ENCODE measurements at regions not wholly inside any gene's neighbourhood (a gene's known extent, or its start where the extent isn't known, plus 50 kb on each side); places are given as distances from the start of the nearest gene placed in this dataset.

DNA sequence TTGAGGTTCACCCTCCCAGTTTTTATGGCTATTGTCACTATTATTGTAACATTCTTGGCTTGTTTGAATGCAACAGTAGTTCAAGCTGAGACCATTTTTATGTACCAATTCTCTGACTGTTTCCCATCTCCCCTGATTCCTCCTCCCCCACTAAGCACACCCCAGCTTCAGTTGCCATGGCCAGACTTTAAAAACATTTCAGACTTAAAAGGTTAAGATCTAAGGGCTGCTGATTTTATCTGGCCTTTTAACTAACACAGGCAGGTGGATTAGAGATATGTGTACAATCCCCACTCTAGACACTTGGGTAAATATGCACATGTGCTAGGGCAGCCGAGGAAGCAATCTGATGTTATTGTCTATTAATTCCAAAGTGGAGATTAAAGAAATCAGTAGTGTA lies 386.3 kb upstream of the NR2F2 start:
- DNase-seq (ENCODE audit: low read depth in 2 of 2): no peak

DNA sequence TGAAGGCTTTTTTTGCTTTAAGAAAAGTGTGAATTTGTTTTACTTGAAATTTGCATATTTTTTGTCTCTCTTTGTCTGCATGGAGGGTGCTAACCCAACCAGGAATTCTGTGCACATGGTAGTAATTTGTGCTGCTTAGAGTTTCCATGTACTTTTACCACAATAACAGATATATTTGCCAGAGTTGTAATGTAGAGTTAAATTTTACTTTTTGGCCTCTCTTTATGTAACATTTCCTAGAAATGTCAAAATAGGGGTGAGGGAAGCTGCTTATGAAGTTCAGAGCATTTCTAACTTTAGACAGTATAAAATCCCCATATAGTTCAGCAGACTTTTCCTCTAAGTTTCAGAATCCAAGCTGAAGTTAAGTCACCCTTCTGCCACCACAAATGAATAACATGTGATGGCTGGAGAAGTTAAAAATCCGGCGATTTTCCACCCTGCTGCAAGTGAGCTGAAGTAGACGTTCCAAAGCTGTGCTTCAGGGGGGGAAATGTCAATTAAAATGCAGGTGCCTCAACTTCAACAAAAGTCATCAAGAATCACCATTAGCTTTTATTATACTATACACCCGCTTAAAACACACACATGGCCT lies 385.7 kb upstream of the NR2F2 start:
- DNase-seq (ENCODE audit: low read depth in 2 of 2): no peak

- DNase-seq (ENCODE audit: low read depth in 2 of 2): no peak
Observed at GRCh38 chr15:95946241-95946640, 384.3 kb upstream of the NR2F2 start.

- DNase-seq (ENCODE audit: low read depth in 2 of 2): no peak
Observed at GRCh38 chr15:95946926-95947325, 383.6 kb upstream of the NR2F2 start.

GRCh38 chr15:95948411-95948810 lies 382.1 kb upstream of the NR2F2 start:
- DNase-seq (ENCODE audit: low read depth in 2 of 2): no peak

DNA sequence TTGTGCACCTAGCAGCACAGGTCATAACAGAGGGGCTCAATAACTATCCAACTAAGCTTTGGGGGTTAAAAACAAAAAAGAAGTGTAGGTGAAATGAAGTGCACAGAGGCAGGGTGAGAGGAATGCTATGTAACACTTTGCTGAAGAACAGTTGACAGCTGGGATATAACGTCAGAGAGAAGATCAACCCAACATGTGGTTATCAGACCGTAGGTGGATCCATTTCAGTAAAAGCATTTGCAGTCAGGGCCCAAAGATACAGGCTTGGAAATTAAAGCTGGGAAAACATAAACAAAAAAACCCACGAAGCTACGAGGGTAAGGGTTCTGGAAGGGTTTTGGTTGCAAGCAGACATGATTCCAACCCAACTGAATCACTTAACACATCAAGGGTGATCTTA lies 377.5 kb upstream of the NR2F2 start:
- no peak for DNase-seq (ENCODE audit: low read depth in 2 of 2)

GRCh38 chr15:95957861-95958260 lies 372.6 kb upstream of the NR2F2 start:
- DNase-seq (ENCODE audit: low read depth in 2 of 2): no peak

DNA sequence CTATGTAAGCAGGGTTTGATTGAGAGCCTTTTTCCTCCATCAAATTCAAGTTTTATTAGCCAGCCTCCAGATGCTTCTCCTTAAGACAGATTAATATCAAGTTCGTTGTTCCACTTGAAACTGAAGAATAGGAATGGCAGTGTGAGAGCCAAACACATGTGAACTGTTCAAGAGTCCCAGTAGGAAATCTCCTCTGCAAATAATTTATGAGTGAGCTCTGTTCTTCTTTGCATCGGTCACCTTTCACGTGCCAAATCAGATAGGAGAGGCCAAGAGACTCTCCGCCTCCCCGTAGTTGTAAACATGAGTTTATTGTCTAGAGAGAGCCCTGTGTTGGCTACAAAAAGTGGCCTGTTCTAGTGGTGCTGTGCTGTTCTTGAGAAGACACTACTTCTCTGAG lies 372.1 kb upstream of the NR2F2 start:
- no peak for DNase-seq (ENCODE audit: low read depth in 2 of 2)

- no peak for DNase-seq (ENCODE audit: low read depth in 2 of 2)
Observed at GRCh38 chr15:95968856-95969255, 361.6 kb upstream of the NR2F2 start.

- DNase-seq (ENCODE audit: low read depth in 2 of 2): no peak
Observed at GRCh38 chr15:95970326-95970725, 360.2 kb upstream of the NR2F2 start.

GRCh38 chr15:95972041-95972553 lies 358.4 kb upstream of the NR2F2 start:
- no peak for DNase-seq (ENCODE audit: low read depth in 2 of 2)

DNA sequence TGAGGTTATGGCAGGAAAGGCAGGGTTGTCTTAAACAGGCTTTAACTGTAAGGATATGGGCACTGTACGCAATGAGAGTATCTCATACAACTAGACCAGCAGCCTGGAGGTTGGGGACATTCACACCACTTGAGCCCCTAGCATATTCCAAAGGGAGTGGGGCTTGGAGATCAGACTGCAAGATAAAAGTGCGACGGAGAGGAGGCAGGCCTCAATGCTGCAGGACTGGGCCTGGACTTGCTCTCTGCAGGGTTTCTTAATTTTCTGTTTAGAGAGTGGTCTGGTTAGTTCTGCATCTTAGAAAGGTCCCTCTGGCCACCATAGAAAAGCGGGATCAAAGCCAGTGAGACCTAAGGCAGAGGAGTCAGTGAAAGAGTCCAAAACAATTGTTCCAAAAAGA lies 357.7 kb upstream of the NR2F2 start:
- no peak for DNase-seq (ENCODE audit: low read depth in 2 of 2)

GRCh38 chr15:95973566-95974256 lies 356.8 kb upstream of the NR2F2 start:
- DNase-seq (ENCODE audit: low read depth in 2 of 2): no peak

DNA sequence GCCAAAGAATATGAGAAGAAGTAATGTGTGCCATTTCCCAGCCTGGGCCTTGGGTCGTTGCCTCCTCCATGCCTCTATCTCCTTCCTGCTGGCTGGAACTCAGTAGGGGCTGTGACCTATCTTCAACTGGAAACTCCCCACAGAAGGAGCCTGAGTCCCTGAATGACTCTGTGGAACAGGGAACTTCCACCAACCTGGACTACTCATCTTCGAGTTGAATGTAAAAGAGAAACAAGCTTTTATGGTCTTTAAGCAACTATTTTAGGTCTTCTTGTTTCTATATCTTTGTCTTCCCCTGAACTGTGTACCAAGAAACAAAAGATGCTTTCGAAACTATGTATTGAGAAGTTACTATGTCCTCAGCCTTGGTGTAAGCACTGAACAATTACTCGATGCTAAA lies 355.3 kb upstream of the NR2F2 start:
- no peak for DNase-seq (ENCODE audit: low read depth in 2 of 2)

- no peak for DNase-seq (ENCODE audit: low read depth in 2 of 2)
Observed at GRCh38 chr15:95979286-95979685, 351.2 kb upstream of the NR2F2 start.

DNA sequence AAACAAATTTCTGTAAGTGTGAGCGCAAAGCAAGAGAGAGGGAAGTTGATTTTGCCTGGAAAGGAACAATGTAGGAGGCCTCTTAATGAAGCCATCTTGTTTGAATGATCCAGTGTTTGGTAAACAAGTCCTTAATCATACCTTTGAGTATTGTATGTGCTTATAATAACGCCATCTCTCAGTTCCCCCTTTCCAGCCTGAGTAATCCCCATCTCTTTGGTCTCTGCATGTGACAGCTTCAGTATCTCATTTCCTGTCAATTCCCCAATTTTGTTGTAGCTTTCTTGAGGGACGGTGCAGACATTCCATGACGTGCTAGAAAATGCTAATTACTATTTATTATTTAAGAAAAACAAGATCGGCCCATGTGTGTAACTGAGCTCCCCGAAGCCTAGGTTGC lies 349.3 kb upstream of the NR2F2 start:
- no peak for DNase-seq (ENCODE audit: low read depth in 2 of 2)

GRCh38 chr15:95987299-95987698 lies 343.2 kb upstream of the NR2F2 start:
- DNase-seq (ENCODE audit: low read depth in 2 of 2): no peak

GRCh38 chr15:95987886-95988573 lies 342.5 kb upstream of the NR2F2 start:
- DNase-seq (ENCODE audit: low read depth in 2 of 2): no peak

DNA sequence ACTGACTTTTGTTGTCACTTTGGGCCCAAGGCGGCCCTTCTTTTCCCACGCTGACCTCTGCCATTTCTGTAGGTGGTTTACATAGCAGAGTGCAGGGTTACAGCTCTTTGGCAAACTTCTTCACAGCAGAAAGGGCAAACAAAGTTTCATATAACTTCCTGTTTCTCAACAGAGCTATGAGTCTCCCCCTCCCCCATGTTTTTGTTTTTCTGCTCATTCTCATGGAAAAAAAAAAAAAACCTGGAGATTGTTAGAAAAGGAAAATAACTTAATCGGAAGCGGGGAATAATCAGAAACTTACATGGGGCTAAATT lies 342.0 kb upstream of the NR2F2 start:
- no peak for DNase-seq (ENCODE audit: low read depth in 2 of 2)

DNA sequence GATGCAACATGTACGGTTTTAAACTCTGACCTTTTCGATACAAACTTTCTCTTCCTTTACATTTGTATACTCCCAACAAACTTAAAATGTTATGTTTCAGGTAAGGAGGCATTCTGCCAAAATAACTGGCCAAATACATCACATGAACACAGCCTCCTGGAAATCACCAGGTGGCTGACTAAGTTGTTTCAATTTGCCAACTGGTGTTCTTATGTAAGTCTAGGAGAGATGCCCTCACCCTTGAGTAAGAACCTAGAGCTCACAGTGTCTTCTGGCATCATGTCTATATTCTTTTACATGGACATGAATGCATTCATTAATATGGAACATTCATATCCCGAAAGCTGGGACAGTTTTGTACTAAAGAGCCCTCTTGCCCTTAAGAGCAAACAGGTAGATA lies 341.1 kb upstream of the NR2F2 start:
- no peak for DNase-seq (ENCODE audit: low read depth in 2 of 2)

DNA sequence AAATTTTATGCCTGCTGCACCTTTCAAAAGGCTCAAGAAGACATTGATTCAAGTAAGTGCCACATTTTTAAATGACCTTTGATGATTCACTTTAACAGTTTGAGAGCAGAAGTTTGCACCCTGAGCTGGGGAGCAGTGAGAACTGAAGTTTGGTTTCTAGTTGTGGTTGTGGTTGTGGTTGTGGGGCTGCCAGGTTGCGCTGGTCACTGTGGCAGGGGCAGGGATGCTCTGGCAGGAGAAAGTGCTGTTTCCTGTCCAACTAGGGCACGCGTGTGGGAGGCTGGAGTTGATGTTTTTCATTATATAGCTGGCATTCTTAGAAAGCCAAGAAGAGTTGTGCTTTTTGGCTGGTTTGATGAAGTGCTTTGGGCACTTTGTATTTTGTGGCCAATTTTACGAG lies 339.7 kb upstream of the NR2F2 start:
- DNase-seq (ENCODE audit: low read depth in 2 of 2): peak in 1 of 2 donors; percentile 1

DNA sequence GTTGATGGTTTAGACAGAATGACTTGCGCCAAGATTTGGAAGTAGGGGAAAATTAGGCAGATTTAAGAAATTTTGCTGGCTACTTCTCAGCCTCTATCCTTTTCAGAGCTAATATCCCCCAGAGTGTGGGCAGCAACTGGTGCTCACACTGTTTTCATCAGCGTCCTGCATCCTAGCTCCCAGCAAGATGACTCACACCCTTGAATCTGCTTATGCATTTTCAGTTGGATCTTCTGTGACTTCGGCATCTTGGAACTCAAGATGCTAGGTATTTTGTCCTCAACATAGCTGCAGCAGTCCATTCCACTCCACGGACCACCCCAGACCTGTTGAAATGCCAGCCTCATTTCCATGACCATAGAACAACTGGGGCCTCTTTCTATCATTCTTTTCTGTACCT lies 336.1 kb upstream of the NR2F2 start:
- DNase-seq (ENCODE audit: low read depth in 2 of 2): no peak

All from stimulated activated CD8-positive, alpha-beta memory T cell treated with anti-CD3 and anti-CD28 coated beads, Interleukin-2, amount 100 ng/mL, for 48 hours (primary cell).